Suprapubic skin (tissue), 4 donors: ENCODE measurements at regions not wholly inside any gene's neighbourhood (a gene's known extent, or its start where the extent isn't known, plus 50 kb on each side); places are given as distances from the start of the nearest gene placed in this dataset.

ENCODE experiments used
- EP300 ChIP-seq: sonication (generic); formaldehyde crosslinking; IDR thresholded peaks from one replicate; pipeline ENCODE4 v1.6.1; 2017; ENCODE audit warnings: antibody characterized with exemption
- POLR2A ChIP-seq, 2 donors: fragments of 450-650 bp; IDR thresholded peaks; one replicate each; pipeline ENCODE4 v1.6.1; 2017; ENCODE audit warnings: antibody characterized with exemption in 2 of 2, mild to moderate bottlenecking in 2 of 2, moderate library complexity in 2 of 2
- POLR2AphosphoS5 ChIP-seq, 3 donors: sonication (generic); formaldehyde crosslinking; IDR thresholded peaks; one replicate each; pipeline ENCODE4 v1.6.1; 2017; ENCODE audit warnings: antibody characterized with exemption in 3 of 3
- TF ChIP-seq, protein P1 (sequence below), 2 donors: fragments of 200-600 bp in 1 of 2; fragments of 450-650 bp in 1 of 2; sonication (generic) in 1 of 2; IDR thresholded peaks; one replicate each; pipeline ENCODE4 v1.5.1; 2016 to 2019; ENCODE audit warnings: antibody characterized with exemption in 2 of 2, mild to moderate bottlenecking in 1 of 2, moderate library complexity in 1 of 2

DNA sequence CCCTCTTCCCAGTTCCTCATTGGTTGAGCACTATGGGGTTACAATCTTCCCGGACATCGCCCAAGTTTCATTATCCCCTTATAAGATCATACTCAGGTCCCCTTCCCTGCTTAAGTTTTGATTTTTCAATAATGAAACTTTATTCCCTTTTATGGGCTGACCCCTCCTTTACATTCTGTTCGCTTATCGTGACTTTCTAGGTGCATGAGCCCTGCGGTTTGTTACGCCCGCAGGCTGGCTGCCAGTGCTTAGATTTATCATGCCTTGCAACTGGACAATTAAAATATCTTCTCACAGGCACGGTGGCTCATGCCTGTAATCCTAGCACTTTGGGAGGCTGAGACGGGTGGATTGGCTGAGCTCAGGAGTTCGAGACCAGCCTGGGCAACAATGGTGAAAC lies 127.9 kb upstream of the FER start:
- TF ChIP-seq, protein P1, sequence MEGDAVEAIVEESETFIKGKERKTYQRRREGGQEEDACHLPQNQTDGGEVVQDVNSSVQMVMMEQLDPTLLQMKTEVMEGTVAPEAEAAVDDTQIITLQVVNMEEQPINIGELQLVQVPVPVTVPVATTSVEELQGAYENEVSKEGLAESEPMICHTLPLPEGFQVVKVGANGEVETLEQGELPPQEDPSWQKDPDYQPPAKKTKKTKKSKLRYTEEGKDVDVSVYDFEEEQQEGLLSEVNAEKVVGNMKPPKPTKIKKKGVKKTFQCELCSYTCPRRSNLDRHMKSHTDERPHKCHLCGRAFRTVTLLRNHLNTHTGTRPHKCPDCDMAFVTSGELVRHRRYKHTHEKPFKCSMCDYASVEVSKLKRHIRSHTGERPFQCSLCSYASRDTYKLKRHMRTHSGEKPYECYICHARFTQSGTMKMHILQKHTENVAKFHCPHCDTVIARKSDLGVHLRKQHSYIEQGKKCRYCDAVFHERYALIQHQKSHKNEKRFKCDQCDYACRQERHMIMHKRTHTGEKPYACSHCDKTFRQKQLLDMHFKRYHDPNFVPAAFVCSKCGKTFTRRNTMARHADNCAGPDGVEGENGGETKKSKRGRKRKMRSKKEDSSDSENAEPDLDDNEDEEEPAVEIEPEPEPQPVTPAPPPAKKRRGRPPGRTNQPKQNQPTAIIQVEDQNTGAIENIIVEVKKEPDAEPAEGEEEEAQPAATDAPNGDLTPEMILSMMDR (IDR thresholded peaks at IDR 0.05): no peak
- TF ChIP-seq POLR2AphosphoS5 (IDR thresholded peaks at IDR 0.05) (no peak), POLR2A (IDR thresholded peaks at IDR 0.05) (no peak), EP300 (no peak)
